LoVo (cell line): ENCODE measurements at regions not wholly inside any gene's neighbourhood (a gene's known extent, or its start where the extent isn't known, plus 50 kb on each side); places are given as distances from the start of the nearest gene placed in this dataset.
"Not testable (repeated sequence)": the region's sequence is repeated elsewhere in the genome, so short reads cannot be mapped to it uniquely, and the experiment has no call there.

ENCODE experiments used
- DNase-seq: peaks from one replicate; pipeline ENCODE4 v3.0.0-alpha.2; 2016; ENCODE audit warnings: low spot score

GRCh38 chr20:30484009-30484748 lies 773.3 kb upstream of the DEFB115 start:
- no peak for DNase-seq

GRCh38 chr20:30484749-30485070 lies 772.8 kb upstream of the DEFB115 start:
- DNase-seq, result no peak

GRCh38 chr20:30485331-30486102 lies 771.9 kb upstream of the DEFB115 start:
- no peak for DNase-seq

DNA sequence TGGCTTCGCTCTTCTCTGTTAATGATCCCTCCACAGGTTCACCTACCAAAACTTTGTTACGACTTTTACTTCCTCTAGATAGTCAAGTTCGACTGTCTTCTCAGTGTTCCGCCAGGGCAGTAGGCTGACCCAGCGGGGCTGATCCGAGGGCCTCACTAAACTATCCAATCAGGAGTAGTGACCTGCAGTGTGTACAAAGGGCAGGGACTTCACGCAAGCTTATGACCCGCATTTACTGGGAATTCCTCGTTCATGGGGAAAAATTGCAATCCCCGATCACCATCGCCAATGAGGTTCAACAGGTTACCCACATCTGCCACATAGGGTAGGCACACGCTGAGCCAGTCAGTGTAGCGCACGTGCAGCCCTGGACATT lies 771.4 kb upstream of the DEFB115 start:
- DNase-seq, result no peak

DNA sequence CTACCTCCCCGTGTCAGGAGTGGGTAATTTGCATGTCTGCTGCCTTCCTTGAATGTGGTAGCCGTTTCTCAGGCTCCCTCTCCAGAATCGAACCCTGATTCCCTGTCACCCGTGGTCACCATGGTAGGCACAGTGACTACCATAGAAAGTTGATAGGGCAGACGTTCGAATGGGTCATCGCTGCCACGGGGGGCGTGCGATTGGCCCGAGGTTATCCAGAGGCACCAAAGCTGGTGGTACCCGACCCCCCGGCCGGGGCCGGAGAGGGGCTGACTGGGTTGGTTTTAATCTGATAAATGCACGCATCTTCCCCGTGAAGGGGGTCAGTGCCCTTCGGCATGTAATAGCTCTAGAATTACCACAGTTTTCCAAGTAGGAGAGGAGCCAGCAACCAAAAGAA lies 770.0 kb upstream of the DEFB115 start:
- not testable (repeated sequence) for DNase-seq

DNA sequence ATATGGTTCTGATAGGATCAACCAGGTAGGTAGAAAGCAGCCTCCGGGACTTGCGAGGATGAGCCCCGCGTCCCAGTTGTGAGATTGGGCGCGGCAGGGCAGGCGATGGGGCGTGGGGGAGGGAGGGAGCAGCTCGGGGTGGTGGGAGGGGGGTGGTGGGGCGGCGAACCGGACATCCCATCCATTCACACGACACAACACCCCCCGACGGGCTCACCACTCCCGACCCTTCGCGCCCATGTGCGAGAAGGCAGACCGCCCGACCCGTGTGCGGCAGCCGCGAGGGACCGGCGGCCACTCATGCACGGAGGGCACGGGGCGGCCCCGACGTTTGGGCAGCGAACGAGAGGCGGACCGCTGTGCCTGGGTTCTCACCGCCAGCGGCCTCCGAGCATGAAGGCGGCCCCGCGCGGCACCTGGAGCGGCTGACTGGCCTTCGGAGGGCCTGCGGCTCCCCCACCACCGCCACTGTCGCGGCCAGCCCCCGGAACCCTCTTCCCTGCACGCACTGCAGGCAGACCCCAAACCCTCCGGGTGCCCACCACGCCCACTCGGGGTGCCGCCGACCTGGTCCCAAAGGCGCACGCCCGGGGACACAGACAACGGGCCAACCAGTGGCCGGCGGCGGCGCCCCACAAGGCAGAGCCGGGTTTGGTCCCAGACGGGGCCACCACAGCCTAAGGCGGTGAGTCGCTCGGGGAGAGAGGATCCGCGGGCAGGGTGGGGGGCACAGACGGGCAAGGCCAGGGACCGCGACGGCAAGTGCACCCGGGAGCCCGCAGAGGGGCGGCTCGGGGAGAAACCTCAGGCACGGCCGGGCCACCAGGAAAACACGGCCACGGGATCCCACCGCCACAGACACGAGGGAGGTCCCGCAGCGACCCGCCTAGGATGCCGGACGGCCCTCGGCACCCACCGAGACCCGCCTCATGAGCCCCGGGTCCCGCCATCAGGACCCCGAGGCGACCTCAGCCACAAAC lies 769.2 kb upstream of the DEFB115 start:
- DNase-seq, result no peak

DNA sequence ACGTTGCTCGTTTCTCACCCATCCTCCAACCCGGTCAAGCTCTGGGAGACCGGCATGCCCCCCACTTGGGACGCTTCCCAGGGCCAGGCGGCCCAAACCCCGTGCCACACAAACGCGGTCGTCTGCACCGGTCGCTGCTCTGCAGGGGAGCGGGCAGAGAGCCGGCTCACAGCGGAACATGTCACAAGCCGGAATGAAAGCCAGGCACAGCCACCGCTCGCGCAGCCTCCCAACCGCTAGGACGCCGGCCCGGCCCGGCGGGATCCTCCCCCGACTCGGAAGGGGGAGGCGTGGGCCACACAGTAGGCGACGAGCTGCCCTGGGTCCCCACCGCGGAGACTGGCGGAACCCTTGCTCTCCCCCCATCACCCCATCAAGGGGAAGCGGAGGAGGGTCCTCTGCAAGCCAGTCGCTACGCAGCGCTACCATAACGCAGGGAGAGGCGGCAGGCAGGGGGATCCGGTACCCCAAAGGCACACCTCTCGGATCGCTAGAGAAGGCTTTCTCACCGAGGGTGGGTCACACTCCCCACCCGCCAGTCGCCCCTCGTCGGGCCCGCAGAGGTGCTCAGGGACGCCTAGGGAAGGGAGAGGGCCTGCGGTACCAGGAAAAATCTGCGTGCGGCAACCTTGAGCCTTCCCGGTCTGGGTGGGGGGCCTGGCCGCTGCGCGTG lies 768.4 kb upstream of the DEFB115 start:
- DNase-seq, result no peak

- DNase-seq, result no peak
Measured at GRCh38 chr20:30489614-30490003, 767.9 kb upstream of the DEFB115 start.

GRCh38 chr20:30491016-30491415 lies 766.4 kb upstream of the DEFB115 start:
- DNase-seq, result no peak

- DNase-seq, result not testable (repeated sequence)
Measured at GRCh38 chr20:30496656-30497055, 760.8 kb upstream of the DEFB115 start.

- DNase-seq, result not testable (repeated sequence)
Measured at GRCh38 chr20:30497191-30497590, 760.3 kb upstream of the DEFB115 start.

- no peak for DNase-seq
Measured at GRCh38 chr20:30499123-30499522, 758.3 kb upstream of the DEFB115 start.

DNA sequence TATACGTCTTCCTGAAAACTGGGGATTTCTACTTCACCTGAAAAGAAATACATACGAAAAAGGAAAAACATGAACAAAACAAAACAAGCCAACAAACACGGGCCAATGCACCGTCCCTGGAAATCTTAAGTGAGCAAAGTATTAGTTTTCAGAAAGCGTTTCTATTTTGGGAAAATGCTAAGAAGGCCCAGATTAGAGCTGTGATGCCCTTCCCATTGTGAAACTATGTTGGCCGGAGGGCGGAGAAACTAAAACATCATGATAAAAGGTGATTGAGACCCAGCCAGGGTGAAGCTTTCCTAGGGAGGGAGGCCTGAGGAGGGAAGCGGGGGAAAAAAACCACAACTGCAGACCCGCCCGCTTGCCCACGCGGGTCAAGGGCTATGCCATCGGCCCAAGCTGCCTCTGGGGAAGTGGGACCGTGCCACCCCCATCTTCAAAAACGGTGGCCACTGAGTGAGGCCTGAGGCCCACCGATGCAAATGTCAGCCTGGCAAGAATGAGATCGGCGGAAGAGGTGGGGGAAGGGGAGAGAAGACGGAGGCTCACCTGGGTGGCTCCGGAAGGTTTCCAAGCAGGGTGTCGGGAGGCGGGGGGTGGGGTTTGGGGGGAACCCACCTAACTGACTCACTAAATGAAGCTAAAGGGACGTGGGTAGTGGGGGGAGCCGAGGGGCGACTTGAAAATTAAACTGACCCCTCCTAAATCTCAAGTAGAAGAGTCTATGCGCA lies 757.6 kb upstream of the DEFB115 start:
- not testable (repeated sequence) for DNase-seq

DNA sequence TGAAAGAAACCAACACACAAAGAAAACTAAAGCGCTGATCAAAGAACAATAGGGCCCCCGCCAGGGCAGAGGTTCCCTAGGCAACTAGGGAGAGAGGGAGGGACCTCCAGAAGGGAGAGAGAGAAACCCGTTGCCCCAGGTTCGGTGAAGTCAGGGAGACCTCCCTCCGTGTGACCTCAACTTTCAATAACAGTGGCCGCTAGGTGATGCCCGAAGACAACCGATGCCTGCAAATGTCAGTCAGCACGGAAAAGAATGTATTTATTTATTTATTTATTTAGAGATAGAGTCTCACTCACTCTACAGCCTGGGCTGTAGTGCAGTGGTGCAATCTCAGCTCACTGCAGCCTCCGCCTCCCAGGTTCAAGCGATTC lies 757.0 kb upstream of the DEFB115 start:
- not testable (repeated sequence) for DNase-seq

DNA sequence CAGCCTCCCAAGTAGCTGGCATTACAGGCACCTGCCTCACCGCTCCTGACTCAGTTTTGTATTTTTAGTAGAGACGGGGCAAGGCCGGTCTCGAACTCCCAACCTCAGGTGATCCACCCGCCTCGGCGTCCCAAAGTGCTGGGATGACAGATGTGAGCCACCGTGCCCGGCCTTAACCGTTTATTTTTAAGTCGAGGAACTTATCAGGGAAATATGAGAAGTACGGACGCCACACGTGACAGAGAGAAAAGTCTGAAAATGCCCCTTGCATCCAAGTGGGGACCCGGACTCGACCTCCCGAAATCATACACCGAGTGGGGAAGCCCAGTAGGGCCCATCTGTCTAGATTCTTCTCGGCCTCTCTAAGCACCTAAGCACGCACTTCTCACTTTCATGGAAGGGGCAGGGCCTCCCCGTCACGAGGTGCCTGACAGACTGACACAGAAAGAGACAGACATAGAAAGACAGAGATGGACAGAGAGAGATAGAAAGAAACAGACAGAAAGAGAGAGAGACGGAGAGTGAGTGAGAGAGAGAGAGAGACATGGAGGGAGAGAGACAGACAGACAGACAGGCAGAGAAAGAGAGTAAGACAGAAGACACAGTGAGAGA lies 756.5 kb upstream of the DEFB115 start:
- no peak for DNase-seq

- DNase-seq, result no peak
Measured at GRCh38 chr20:30502670-30503069, 754.8 kb upstream of the DEFB115 start.

DNA sequence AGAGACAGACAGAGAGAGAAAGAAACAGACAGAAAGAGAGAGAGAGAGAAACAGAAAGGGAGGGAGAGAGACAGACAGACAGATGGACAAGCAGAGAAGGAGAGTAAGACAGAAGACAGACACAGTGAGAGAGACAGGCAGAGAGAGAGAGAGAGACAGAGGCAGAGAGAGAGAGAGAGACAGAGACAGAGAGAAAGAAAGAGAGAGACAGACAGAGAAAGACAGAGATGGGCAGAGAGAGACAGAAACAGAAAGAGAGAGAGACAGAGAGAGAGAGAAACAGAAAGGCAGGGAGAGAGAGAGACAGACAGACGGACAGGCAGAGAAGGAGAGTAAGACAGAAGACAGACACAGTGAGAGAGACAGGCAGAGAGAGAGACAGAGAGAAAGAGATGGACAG lies 754.3 kb upstream of the DEFB115 start:
- DNase-seq, result not testable (repeated sequence)

GRCh38 chr20:30503992-30504570 lies 753.4 kb upstream of the DEFB115 start:
- DNase-seq, result peak; percentile 0

DNA sequence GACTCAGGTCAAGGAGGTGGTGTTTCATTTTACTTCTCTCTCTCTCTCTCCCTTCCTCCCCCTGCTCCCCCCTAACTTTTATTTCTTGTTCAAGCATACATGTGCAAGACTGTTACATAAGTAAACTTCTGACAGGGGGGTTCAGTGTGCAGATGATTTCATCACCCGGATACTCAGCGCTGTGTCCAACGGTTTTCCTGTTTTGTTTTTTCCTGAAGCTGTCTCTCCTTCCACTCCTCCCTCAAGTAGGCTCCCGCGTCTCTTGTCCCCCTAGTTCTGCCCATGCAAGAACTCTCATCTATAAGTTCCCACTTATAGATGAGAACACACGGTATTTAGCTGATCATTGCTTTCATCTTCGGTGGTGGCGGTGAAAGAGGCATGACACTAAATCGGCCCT lies 751.9 kb upstream of the DEFB115 start:
- no peak for DNase-seq

- no peak for DNase-seq
Measured at GRCh38 chr20:30506100-30506499, 751.4 kb upstream of the DEFB115 start.
